Suprapubic skin (tissue), 4 donors: ENCODE measurements at regions not wholly inside any gene's neighbourhood (a gene's known extent, or its start where the extent isn't known, plus 50 kb on each side); places are given as distances from the start of the nearest gene placed in this dataset.

Experiments
- DNase-seq, 2 donors: peaks; one replicate each; pipeline ENCODE4 v3.0.0-alpha.2; 2019; ENCODE audit warnings: low spot score in 2 of 2
- H3K27ac ChIP-seq: fragments of 200-600 bp; sonication (generic); one replicate; pipeline ENCODE4 v1.5.1; 2019
- H3K27me3 ChIP-seq: fragments of 200-600 bp; sonication (generic); one replicate; pipeline ENCODE4 v1.5.1; 2019
- H3K36me3 ChIP-seq: fragments of 200-600 bp; sonication (generic); one replicate; pipeline ENCODE4 v1.5.1; 2019
- H3K4me1 ChIP-seq: fragments of 200-600 bp; sonication (generic); one replicate; pipeline ENCODE4 v1.5.1; 2019
- H3K4me3 ChIP-seq: fragments of 200-600 bp; sonication (generic); one replicate; pipeline ENCODE4 v1.5.1; 2019; ENCODE audit warnings: mild to moderate bottlenecking
- H3K9me3 ChIP-seq: fragments of 200-600 bp; sonication (generic); one replicate; pipeline ENCODE4 v1.5.1; 2019
- EP300 ChIP-seq: sonication (generic); formaldehyde crosslinking; IDR thresholded peaks from one replicate; pipeline ENCODE4 v1.6.1; 2017; ENCODE audit warnings: antibody characterized with exemption
- POLR2A ChIP-seq, 2 donors: fragments of 450-650 bp; IDR thresholded peaks; one replicate each; pipeline ENCODE4 v1.6.1; 2017; ENCODE audit warnings: antibody characterized with exemption in 2 of 2, mild to moderate bottlenecking in 2 of 2, moderate library complexity in 2 of 2
- POLR2AphosphoS5 ChIP-seq, 3 donors: sonication (generic); formaldehyde crosslinking; IDR thresholded peaks; one replicate each; pipeline ENCODE4 v1.6.1; 2017; ENCODE audit warnings: antibody characterized with exemption in 3 of 3
- WGBS: methylation state at CpG from one replicate; pipeline ENCODE4 v1.1.5; 2018; 5-methylcytosine and 5-hydroxymethylcytosine counted together
- TF ChIP-seq, protein P1 (sequence below), 2 donors: fragments of 200-600 bp in 1 of 2; fragments of 450-650 bp in 1 of 2; sonication (generic) in 1 of 2; IDR thresholded peaks; one replicate each; pipeline ENCODE4 v1.5.1; 2016 to 2019; ENCODE audit warnings: antibody characterized with exemption in 2 of 2, mild to moderate bottlenecking in 1 of 2, moderate library complexity in 1 of 2

DNA sequence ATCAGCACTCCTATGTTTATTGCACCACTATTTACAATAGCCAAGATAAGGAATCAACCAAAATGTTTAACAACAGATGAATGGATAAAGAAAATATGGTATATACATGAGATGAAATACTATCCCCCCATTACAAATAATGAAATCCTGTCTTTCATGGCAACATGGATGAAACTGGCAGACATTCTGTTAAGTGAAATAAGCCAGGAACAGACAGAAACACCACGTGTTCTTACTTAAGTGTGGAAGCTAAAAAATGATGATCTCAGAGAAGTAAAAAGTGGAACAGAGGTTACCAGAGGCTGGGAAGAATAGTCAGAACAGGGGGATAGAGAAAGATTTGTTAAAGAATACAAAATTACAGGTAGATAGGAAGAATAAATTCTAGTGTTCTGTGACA is 113.7 kb upstream of the MDM1 start:
- H3K27me3 ChIP-seq = no peaks in the 10 kb centered on the region
- TF ChIP-seq EP300 (no peak), POLR2AphosphoS5 (IDR thresholded peaks at IDR 0.05) (no peak), POLR2A (IDR thresholded peaks at IDR 0.05) (no peak)
- TF ChIP-seq, protein P1, sequence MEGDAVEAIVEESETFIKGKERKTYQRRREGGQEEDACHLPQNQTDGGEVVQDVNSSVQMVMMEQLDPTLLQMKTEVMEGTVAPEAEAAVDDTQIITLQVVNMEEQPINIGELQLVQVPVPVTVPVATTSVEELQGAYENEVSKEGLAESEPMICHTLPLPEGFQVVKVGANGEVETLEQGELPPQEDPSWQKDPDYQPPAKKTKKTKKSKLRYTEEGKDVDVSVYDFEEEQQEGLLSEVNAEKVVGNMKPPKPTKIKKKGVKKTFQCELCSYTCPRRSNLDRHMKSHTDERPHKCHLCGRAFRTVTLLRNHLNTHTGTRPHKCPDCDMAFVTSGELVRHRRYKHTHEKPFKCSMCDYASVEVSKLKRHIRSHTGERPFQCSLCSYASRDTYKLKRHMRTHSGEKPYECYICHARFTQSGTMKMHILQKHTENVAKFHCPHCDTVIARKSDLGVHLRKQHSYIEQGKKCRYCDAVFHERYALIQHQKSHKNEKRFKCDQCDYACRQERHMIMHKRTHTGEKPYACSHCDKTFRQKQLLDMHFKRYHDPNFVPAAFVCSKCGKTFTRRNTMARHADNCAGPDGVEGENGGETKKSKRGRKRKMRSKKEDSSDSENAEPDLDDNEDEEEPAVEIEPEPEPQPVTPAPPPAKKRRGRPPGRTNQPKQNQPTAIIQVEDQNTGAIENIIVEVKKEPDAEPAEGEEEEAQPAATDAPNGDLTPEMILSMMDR (IDR thresholded peaks at IDR 0.05) = no peak
- 31% methylated on average over 1 of the region's 1 CpG for WGBS
- DNase-seq = no peak
- no peaks in the 10 kb centered on the region for H3K36me3 ChIP-seq
- H3K27ac ChIP-seq = no peak overlapping the region
- no peak overlapping the region for H3K4me3 ChIP-seq
- H3K9me3 ChIP-seq = no peaks in the 10 kb centered on the region
- peaks cover 7% of the 10 kb centered on the region for H3K4me1 ChIP-seq

DNA sequence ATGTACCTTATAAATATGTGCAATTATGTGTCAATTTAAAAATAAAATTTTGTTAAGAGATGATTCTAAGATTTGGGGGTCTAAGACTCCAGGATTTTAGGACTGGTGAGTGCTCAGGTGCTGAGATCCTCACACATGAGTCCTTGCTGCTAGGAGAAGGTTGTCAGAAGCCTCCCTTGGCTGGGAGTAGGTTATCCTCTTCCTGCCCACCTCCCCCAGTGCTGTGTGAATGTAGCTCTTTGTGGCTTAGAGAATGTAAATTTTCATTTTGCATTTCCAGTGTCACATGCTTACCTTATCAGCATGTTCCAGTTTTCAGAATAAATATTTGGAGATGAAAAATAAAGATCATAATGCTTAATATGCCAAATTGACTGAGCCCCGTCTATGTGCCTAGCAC is 114.2 kb upstream of the MDM1 start:
- H3K27me3 ChIP-seq = no peaks in the 10 kb centered on the region
- no peaks in the 10 kb centered on the region for H3K9me3 ChIP-seq
- no peak for DNase-seq
- H3K36me3 ChIP-seq = no peaks in the 10 kb centered on the region
- H3K27ac ChIP-seq = no peak overlapping the region
- TF ChIP-seq POLR2A (IDR thresholded peaks at IDR 0.05) (no peak), POLR2AphosphoS5 (IDR thresholded peaks at IDR 0.05) (no peak), EP300 (no peak)
- TF ChIP-seq, protein P1 (IDR thresholded peaks at IDR 0.05) = no peak
- WGBS = 92% methylated on average over 1 of the region's 1 CpG
- H3K4me1 ChIP-seq = peaks cover 13% of the 10 kb centered on the region
- no peak overlapping the region for H3K4me3 ChIP-seq

DNA sequence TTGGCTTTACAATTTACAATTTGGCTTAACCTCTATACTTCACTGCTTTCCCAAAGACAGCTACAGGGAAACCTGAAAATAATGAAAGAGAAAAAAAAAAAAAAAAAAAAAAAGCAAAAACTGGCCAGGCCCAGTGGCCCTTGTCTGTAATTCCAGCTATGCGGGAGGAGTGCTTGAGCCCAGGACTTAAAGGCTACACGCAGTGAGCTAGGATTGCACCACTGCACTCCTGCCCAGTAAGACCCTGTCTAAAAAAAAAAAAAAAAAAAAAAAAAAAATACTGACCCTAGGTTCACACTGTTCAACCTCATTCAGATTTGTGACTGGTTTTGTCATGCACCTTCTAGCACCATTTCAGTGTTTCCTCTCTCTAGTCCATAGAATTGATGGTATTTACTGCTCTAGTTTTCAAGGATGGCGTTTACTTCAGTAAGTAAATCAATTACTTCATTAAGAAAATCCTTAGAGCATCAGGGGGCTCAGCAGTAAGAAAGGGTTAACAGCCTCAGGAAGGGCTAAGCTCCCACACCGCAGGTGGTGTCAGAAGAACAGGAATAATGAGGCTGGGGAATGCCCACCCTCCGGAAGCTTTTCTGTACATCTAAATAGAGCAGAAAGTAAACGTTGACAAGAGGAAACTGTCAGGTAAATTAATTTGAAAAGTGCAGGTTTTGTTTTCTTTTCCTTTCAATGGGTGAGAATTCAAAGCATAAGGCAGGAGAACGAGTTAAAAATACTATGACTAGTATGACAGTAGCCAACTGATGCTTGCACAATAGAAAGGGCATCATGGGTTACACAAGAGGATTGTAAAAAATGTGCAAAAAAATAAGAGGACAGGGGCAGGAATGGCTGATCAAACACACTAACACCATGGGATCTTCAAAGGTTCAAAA is 115.0 kb upstream of the MDM1 start:
- no peaks in the 10 kb centered on the region for H3K27me3 ChIP-seq
- 55% methylated on average over 7 of the region's 7 CpGs for WGBS
- no peaks in the 10 kb centered on the region for H3K9me3 ChIP-seq
- no peaks in the 10 kb centered on the region for H3K36me3 ChIP-seq
- TF ChIP-seq POLR2A (IDR thresholded peaks at IDR 0.05) (no peak), EP300 (no peak), POLR2AphosphoS5 (IDR thresholded peaks at IDR 0.05) (no peak)
- TF ChIP-seq, protein P1 (IDR thresholded peaks at IDR 0.05) = no peak
- H3K27ac ChIP-seq = no peak overlapping the region
- no peak overlapping the region for H3K4me3 ChIP-seq
- DNase-seq = no peak
- peaks cover 20% of the 10 kb centered on the region for H3K4me1 ChIP-seq

DNA sequence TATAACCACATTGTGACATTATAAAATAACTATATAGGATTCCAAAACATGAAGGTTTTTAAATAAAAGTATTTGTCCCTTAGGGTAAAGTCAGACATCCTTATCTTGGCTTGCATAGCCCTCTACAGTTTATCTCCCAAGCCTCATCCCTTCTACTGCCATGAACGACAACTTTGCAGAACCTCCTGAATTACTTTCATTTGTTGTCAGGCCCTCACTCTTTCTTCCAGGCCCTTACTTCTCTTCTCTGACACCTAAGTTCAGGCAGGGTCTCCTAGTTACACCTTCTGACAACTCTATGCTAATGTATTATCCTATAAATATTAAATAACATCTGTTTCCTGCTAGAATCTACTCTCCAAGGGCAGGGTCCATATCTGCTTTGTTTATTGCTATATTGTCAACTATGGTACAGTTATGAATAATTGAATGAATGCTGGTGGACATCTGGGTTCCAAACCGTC is 115.7 kb upstream of the MDM1 start:
- Histone ChIP-seq H3K9me3 (no peaks in the 10 kb centered on the region), H3K27me3 (no peaks in the 10 kb centered on the region), H3K27ac (no peak overlapping the region), H3K4me1 (peaks cover 24% of the 10 kb centered on the region), H3K4me3 (no peak overlapping the region), H3K36me3 (no peaks in the 10 kb centered on the region)
- DNase-seq = no peak
- WGBS = 57% methylated on average over 2 of the region's 2 CpGs
- no peak for TF ChIP-seq POLR2AphosphoS5 (IDR thresholded peaks at IDR 0.05)

DNA sequence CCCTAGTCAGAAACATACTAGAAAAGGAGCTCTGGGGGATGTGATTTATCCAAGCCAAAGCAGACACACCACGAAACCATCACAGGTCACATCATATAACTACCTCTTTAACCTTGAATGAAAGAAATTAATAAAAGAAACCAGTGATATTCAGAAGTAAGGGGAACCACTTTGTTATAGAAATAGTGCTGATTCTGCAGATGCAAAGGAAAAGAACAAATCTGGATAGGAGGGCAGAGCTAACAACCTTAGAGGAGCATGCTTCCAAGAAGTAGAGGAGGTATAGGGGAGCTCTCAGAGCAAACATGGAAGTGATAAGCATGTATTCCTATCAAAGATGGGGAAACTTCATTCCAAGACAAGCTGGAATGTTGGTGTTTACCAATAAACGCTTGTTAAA is 117.0 kb upstream of the MDM1 start:
- DNase-seq = no peak
- Histone ChIP-seq H3K4me1 (peaks cover 24% of the 10 kb centered on the region), H3K36me3 (no peaks in the 10 kb centered on the region), H3K9me3 (no peaks in the 10 kb centered on the region), H3K4me3 (no peak overlapping the region), H3K27ac (no peak overlapping the region), H3K27me3 (no peaks in the 10 kb centered on the region)
- TF ChIP-seq POLR2AphosphoS5 (IDR thresholded peaks at IDR 0.05) (no peak), POLR2A (IDR thresholded peaks at IDR 0.05) (no peak)
- TF ChIP-seq, protein P1 (IDR thresholded peaks at IDR 0.05) = no peak
- WGBS = 92% methylated on average over 2 of the region's 2 CpGs
